ENCODE measurements at regions not wholly inside any gene's neighbourhood (a gene's known extent, or its start where the extent isn't known, plus 50 kb on each side); places are given as distances from the start of the nearest gene placed in this dataset.

- no peak overlapping the region for H3K27ac ChIP-seq
- TF ChIP-seq CTCF (IDR thresholded peaks at IDR 0.05) (no peak), ZFX (IDR thresholded peaks at IDR 0.05; ENCODE audit: borderline replicate concordance) (no peak)
These were observed 74.0 kb upstream of the FAM47B start for GRCh38 chrX:34868633-34869032.

- H3K27ac ChIP-seq, result peak overlapping the region; percentile 23; the same call in 1 of the 2 replicates
- TF ChIP-seq CTCF (IDR thresholded peaks at IDR 0.05) (no peak), ZFX (IDR thresholded peaks at IDR 0.05; ENCODE audit: borderline replicate concordance) (no peak)
These were observed 68.9 kb upstream of the FAM47B start for GRCh38 chrX:34873500-34874225.

- peak overlapping the region; percentile 38 for H3K27ac ChIP-seq
- TF ChIP-seq ZFX (IDR thresholded peaks at IDR 0.05; ENCODE audit: borderline replicate concordance) (no peak), CTCF (IDR thresholded peaks at IDR 0.05) (no peak)
These were observed 67.8 kb upstream of the FAM47B start for GRCh38 chrX:34874763-34875162.

GRCh38 chrX:34875204-34875603 is 67.4 kb upstream of the FAM47B start:
- TF ChIP-seq CTCF (IDR thresholded peaks at IDR 0.05), result no peak
- TF ChIP-seq ZFX (IDR thresholded peaks at IDR 0.05; ENCODE audit: borderline replicate concordance), result no peak
- peak overlapping the region; percentile 38 for H3K27ac ChIP-seq

GRCh38 chrX:34877436-34877835 is 65.2 kb upstream of the FAM47B start:
- H3K27ac ChIP-seq, result no peak overlapping the region

GRCh38 chrX:34879346-34879745 is 63.2 kb upstream of the FAM47B start:
- TF ChIP-seq ZFX (IDR thresholded peaks at IDR 0.05; ENCODE audit: borderline replicate concordance) (no peak), CTCF (IDR thresholded peaks at IDR 0.05) (no peak)
- no peak overlapping the region for H3K27ac ChIP-seq

More at GRCh38 chrX:34877436-34877835, 65.2 kb upstream of the FAM47B start:
- TF ChIP-seq ZFX (IDR thresholded peaks at IDR 0.05; ENCODE audit: borderline replicate concordance) (no peak), CTCF (IDR thresholded peaks at IDR 0.05) (no peak)

GRCh38 chrX:34879886-34880285 is 62.7 kb upstream of the FAM47B start:
- H3K27ac ChIP-seq, result no peak overlapping the region
- TF ChIP-seq CTCF (IDR thresholded peaks at IDR 0.05) (no peak), ZFX (IDR thresholded peaks at IDR 0.05; ENCODE audit: borderline replicate concordance) (no peak)
